Stimulated activated CD8-positive, alpha-beta memory T cell treated with anti-CD3 and anti-CD28 coated beads, Interleukin-4, amount 100 ng/mL, for 1 hour (primary cell): ENCODE measurements at regions not wholly inside any gene's neighbourhood (a gene's known extent, or its start where the extent isn't known, plus 50 kb on each side); places are given as distances from the start of the nearest gene placed in this dataset.

Source experiments
- DNase-seq, 2 donors: peaks; one replicate each; pipeline ENCODE4 v3.0.0-alpha.2; 2020; ENCODE audit warnings: low read depth in 2 of 2, low spot score in 1 of 2

DNA sequence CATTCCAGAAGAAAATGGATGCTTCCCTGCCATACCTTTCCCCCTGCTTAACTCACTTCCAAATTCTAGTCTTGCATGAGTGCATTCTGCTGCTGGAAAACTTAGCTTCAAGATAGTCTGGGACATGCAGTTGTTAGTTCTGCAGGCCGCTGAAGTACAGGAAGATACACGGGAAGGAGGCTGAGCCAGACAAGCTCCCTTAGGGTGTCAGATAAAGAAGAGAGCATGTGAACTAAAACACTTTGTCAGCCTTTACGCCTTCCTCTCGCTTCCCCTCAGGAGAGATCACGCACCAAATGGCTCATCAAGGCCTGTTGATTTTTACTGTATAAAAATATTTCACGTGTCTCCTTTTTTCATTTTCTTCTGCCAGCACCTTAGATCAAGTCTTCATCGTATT, 420.7 kb downstream of the INSC start:
- no peak for DNase-seq

DNA sequence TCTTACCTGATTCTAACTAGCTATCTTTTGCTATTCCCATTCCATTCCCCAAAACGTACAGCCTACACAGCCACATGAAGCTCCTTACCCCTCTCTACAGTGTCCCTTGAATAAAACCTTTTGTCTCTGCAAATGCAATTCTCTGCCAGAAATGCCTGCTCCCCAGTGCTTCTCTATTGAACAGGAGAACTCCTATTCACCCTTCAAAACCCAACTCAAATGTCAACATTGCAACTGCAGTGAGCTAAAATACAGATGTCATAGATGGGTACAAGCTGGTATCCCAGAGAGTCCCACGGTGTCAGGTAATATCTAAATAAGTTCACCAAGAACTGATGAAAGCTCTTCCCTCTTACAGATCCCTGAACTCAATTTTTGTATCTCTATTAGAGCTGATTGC, 421.7 kb downstream of the INSC start:
- DNase-seq: no peak

DNA sequence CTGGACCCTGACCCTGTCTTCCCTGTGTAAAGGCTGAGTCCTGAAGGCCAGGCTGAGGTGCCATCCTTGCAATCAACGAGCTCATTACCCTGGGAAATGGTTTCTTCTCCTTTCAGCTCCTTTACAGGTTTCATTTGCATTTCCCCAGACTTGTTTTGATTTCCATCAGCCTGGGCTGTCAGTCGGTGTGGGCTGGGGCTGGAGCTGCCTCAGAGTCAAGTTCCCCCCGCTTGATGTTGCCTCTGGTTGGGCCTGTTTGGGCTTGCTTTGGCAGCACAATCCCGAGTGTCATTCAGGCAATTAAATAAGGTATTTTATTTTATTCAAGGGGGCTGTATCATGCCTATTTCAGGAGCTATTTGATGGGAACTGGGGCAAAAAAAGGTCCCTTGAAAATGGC, 424.9 kb downstream of the INSC start:
- no peak for DNase-seq

DNA sequence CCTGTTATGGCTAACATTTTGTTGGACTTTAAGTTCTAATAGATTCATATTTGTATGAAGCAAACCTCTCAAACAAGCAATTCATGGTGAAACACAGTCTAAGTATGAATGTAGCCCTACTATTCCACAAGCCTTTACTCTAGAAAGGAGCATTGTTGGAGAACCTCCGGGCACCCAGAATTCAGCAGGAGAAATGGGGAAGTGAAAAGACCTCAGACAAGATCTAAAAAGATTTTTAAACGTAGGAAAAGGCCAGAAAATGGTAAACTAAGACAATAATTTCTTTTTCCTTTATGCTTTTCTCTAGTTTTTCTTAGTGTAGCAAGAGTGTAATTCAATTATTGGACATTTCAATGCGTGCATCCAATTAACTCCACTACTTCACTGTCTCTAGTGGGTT, 426.4 kb downstream of the INSC start:
- no peak for DNase-seq

DNA sequence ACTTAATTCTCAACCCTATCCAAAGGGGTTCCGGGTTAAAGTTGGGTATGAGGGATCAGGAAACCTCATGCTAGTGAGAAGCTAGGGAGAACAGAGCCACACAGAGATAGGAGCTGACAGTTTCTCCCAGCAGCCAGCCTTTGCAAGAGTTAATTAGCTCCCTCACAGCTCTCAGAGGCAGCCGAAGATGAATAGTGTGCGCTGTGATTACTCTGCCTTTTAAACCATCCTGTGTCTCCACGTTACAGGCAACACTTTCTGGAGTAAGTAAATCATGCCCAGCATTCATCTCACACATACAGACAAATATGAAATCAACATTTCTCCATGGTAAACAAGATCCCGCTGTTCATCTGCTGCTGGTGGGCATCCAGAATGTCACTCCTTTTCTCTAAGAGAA, 429.6 kb downstream of the INSC start:
- no peak for DNase-seq

DNA sequence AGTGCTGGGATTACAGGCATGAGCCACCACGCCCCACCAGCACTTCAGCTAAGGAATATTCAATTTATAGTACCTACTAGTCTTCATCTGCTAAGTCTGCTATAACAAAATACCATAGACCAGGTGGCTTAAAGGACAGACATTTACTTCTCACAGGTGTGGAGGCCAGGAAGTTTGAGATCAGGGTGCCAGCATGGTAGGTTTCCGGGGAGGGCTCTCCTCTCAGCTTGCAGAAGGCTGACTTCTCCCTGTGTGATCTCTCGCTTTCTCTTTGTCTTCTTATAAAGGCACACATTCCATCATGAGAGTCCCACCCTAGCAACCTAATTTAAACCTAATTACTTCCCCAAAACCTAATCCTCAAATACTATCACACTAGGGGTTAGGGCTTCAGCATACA, 433.0 kb downstream of the INSC start:
- DNase-seq: no peak

DNA sequence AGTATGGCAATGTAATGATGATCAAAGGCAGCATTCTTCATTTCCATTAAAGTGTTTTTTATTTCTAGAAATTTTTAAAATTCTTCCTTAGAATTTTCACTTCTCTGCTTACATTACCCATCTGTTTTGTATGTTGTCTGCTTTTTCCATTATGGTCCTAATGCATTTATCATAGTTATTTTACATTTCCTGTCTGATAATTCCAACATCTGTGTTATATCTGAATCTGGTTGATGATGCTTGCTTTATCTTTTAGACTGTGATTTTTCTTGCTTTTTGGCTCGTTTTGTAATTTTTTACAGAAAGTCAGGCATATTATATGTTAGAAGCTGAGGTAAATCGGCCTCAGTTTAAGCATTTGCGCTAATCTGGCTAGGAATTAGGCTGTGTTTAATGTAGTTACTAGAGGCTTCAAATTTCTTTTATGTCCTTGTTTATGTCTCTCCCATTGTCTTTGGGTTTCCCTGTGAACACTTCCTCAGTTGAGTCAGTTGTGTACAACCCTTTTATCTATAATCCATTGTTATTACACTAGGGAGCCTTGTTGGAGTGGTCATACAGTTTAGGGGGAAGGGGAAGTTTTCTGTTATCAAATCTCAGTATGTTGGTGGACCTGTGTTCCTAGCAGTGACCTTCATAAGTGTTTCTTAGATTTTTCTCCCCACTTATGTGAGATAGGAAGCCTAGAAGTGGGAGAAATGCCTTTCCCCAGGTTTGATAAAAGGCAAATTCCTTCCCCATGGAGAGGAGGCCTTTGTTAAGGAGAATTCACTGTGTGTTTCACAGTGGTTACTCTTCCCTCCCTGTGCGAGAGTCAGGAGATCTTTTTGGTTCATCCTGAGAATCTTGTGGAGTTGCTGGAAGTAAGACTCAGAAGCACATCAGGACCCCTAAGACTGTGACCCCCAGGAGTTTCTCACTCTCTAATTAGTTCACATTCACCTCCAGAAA, 437.5 kb downstream of the INSC start:
- DNase-seq: no peak

DNA sequence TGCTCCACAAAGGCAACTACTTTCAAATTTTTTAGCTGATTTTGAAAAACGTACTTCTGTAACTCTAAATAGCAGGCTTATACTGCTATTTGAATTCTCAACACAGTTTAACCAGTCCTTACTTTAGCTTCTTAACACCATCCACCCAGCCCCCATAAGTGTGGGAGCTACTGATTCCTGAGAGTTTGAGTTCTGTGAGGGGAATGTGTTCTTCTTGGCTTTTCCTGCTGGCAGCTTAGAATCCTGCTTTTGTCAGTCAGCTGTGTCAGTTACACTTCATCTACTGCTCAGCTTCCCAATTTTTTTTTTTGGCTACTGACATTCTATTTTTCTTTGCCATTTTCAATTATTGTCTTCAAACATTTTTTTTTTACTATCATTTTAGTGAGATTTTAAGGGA, 440.4 kb downstream of the INSC start:
- no peak for DNase-seq

DNA sequence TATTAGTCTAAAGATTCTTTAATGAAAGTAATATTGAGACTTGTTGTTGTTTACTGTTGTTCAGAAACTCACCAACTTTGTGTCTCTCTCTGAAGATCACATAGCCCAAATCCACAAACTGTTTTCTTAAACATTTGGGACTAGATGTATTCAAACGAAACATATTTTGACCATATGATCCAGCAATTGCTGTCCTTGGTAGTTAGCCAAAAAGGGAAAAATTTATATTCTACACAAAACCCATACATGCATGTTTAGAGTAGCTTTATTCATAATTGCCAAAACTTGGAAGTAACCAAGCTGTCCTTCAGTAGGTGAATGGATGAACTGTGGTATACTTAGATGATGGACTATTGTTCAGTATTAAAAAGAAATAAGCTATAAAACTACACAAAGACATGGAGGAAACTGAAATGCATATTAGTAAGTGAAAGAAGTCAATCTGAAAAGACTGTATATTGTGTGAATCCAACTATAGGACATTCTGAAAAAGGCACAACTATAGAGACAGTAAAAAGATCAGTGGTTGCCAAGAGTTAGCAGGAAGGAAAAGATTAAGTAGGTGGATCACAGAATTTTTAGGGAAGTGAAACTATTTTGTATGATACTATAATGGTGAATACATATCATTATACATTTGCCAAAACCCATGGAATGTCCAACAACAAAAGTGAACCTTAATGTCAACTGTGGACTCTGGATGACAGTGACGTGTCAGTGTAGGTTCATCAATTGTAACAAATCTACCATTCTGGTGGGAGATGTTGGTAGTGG, 442.9 kb downstream of the INSC start:
- DNase-seq: no peak

DNA sequence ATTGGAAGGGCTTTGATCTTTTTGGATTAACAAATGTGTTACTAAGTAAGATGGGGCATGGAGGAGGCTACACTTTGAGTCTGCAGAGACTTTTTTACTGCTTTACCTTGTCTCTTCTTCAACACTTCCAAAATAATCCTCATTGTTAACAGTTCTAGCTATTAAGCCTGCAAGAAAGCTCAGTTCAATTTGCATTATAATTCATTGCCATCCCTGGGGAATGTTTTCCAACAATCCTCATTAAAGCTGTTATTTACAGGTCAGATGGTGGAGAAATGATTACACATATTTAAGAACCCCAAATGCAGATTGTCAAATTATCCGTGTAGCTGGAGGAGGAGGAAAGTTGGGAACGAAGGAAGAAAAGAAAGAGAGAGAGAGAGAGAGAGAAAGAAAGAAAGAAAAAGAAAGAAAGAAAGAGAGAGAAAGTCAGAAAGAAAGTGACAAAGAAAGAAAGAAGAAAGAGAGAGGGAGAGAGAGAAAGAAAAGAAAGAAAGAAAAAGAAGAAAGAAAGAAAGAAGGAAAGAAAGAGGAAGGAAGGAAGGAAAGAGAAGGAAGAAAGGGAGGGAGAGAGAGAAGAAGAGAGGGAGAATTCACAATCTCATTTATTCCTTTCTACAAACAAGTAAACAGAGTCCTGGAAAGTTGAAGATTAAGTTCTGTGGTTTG, 443.9 kb downstream of the INSC start:
- no peak for DNase-seq

DNA sequence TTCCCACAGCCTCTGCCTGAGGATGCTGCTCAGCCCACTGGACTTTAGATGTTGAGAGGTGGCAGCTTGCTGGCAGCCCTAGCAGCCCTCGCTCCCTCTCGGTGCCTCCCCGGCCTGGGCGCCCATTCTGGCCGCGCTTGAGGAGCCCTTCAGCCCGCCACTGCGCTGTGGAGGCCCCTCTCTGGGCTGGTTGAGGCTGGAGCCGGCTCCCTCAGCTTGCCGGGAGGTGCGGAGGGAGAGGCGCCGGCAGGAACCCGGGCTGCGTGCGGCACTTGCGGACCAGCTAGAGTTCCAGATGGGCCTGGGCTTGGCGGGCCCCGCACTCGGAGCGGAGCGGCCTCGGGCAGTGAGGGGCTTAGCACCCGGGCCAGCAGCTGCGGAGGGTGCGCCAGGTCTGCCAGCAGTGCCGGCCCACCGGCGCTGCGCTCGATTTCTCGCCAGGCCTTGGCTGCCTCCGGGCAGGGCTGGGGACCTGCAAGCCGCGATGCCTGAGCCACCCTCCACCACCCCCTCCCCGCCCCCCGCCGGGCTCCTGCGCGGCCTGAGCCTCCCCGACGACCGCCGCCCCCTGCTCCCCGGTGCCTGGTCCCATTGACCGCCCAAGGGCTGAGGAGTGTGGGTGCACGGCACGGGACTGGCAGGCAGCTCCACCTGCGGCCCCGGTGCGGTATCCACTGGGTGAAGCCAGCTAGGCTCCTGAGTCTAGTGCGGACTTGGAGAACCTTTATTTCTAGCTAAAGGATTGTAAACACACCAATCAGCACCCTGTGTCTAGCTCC, 446.2 kb downstream of the INSC start:
- no peak for DNase-seq

DNA sequence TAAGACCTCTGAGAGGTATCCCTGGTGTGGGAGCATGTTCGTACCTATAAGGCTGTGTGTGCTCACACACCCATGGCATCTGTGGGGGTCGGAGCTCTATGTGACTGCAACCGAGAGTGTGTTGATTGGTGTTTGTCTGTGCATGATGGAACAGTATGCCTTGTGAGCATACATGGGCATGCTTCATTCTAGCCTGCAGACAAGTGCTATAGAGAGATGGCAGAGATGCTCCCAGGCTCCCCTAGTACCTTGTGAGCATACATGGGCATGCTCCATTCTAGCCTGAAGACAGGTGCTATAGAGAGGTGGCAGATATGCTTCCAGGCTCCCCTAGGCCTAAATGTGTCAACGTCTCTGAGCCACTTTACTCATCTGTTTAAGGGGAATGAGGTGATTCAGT, 447.5 kb downstream of the INSC start:
- DNase-seq: no peak

DNA sequence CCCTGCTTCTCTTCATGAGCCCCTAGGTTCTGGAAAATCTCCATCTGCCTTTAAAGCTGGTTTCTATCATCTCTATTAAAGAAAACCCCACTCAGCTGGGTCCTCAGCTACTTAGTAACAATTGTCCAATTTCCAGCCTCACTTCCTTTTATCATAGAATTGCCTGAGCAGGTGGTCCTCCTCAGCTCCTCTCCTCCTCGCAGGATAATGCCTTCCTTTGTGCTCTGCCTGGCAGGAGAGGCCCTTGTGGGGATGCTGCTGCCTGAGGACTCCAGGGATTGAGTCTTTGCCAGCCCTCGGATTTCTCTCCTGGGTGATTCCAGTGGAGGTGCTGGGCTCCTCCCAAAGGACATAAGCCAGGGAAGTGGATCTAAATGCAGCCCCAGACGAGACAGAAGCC, 448.3 kb downstream of the INSC start:
- no peak for DNase-seq

DNA sequence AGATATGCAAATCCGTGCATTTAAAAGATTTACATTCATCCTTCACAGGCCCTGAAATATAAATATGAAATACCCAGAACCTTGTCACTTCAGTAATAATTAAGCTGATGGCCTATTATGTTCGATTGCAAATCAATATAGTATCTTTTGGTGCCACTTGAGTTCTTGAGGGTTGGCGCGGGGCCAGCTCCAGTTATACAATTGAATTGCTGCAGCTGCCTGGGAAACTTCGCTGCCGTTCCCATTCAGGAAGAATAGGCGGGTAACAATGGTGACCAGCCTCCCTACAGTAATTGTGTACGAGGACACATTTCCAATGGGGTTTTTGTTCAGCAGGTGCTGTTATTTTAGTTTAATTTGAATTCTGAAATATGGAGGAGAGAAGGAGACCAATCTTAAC, 451.2 kb downstream of the INSC start:
- no peak for DNase-seq

DNA sequence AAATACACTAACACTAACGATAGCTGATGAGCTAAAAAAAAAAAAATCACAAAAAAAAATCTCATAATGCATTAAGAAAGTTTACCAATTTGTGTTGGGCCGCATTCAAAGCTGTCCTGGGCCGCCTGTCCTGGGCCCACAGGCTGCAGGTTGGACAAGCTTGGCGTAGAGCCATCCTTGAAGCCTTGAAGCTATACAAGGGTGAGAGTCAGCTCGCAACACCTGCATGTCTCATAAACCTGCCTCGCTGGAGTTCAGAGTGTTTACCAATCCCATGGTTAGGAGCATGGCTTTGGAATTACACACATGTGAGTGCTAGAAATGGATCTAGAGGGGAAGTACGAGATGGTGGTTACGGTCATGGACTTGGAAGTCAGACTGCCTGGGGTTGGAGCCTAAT, 453.7 kb downstream of the INSC start:
- DNase-seq: no peak

DNA sequence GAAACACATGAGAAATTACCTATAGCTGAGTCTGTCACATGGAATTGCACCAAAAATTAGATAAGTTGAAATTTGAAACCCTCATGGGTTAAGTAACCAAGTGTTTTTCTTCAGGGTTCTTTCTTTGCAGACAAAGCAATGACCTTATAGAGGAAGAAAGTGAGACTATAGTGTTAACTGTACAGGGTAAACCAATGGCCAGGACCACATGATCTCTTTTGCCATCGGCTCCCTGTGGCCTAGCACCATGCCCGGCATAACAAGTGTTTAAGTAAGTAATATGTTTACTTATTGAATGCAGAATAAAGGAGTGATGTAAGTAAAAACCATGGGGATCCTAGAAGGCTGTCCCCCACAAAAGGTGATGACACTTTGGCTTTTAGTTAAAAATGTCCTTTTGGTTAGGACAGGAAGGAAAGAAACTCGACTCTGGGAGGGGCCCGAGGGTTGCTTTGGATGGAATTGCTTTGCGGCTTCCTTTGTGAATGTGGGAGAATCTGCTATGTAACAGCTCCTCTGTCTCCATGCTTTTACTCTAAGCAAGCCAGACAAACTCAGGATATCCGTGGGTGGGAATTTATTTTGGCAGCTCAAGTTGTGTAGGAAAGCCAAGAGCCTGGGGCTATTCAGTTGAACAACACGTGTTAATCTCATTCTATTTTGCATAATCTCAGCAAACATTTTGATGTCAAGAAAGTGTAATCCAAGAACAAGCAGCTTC, 454.7 kb downstream of the INSC start:
- DNase-seq: no peak

DNA sequence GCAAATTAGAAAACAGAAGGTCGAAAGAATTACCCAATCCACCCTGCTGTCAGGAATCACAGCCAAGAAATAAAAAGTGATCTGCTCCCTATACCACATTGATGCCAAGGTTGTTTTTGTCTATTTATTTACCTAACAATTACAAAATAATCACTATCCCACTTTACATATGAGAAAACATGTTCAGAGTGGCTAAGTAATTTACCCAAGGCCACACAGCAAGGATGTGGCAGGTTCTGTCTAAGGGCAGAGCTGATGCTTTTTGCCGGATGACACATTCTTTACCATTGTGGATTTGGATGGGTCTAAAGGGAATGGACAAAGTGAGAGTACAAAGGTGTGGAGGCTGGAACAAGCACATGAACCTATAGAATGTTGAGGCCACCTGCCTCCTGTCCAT, 460.7 kb downstream of the INSC start:
- no peak for DNase-seq

DNA sequence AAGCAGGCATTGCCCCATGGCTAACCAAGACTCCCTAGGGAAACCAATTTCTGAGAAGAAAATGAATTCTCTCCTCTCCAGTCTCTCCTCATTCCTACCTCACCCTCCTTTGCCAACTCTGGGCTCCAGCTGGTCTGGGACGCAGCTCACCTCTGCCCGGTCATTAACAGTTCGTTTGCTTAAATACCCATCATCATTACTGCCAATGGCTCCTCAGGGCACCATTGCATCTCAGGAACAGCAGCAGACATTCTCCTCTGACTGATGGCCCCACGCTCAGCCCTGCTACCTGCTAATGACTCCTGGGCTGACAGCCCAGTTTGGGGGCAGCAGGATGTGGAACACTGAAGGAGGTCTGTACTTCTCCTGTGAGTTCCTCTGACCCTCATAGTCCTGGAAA, 462.0 kb downstream of the INSC start:
- no peak for DNase-seq

DNA sequence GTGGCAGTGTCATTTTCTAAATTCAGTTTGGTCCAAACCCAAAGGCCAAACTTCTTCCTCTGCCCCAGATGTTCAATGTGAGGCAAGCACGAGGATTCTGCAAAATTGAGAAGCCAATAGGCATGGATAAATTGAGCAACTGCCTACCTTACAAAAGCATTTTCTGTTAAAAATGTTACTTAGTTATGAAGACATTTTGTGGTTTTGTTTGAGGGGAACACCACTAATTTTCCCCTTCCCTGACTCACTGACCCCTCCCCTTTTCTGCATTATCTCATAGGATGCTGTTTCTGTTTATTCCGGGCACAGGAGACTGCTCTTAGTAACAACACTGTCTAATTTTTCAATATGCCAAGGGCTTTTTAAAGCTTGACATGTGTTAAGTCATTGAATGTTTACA, 462.8 kb downstream of the INSC start:
- no peak for DNase-seq

DNA sequence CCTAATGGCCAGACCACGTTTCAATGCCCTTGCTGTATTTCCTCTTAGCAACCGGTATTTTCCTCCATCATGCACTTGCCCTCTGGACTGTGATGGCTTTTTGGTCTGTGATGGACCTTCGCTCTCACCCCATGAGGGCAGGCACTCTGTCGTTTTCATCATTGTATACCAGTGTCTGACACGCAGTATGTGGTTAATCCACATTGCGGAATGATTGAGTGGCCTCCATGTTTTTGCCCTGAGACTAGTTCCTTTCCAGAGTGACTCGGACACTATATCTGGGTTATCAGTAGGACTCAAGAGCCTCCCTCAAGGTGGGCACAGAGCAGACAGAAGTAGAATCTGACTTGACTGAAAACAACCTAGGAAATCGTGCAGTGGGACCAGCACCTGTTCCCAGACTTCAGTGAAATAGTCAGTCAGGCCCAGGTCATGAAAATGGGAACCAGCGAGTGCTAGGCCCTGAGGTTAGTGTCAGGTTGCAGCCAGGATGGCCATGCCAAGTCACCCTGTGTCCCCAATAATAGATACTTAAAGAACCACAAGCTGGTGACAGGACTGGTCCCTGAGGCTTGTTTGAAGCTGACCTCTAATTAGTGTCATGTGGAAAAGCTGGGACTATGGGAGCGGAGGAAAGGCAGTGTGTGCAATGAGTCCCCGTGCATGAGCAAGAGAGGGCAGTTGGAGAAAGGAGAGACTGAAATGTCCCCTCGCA, 464.7 kb downstream of the INSC start:
- no peak for DNase-seq
